ENCODE measurements at regions not wholly inside any gene's neighbourhood (a gene's known extent, or its start where the extent isn't known, plus 50 kb on each side); places are given as distances from the start of the nearest gene placed in this dataset.
"Not testable (repeated sequence)": the region's sequence is repeated elsewhere in the genome, so short reads cannot be mapped to it uniquely, and the experiment has no call there.

DNA sequence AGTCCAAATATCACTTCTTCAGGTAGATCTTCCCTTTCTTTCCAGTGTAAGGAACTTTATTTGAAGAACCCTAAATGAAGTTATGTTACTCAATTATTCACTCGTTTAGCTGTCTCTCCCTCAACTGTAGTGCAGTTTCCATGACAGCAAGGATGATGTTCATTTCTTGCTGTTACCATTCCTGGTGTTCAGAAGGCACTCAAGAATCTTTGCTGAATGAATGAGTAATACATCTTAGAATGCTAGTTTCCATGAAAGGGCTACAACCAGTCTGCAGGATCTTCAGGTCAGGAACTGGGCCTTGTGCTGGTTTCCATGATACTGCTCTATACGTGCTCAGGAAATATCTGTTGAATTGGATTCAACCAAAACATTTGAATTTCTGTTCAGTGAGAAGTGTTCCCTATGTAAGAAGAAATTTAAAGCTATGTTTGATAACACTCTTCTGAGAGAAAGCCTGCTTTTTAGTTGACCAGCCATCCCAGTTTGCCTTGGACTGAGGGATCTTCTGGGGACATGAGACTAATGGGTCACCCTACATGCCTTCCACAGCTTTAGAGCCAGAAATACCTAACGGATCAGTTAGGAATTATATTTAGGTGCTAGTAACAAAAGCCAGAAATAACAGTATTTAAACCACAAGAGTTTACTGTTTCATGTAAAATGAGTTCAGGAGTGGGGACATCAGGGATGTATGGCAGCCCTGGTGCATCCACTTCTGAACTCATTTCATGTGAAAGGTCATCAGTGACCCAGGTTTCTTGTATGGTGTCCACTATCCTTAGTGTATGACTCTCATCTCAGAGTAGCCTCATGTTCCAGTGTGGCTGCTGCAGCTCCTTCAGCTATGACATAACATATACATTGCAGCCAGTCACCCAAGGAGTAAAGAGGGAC is 500.1 kb upstream of the SGCD start (continued):
- TF ChIP-seq, protein P1, sequence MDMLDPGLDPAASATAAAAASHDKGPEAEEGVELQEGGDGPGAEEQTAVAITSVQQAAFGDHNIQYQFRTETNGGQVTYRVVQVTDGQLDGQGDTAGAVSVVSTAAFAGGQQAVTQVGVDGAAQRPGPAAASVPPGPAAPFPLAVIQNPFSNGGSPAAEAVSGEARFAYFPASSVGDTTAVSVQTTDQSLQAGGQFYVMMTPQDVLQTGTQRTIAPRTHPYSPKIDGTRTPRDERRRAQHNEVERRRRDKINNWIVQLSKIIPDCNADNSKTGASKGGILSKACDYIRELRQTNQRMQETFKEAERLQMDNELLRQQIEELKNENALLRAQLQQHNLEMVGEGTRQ (IDR thresholded peaks at IDR 0.05; ENCODE audit: low read length) = no peak
- no peak for TF ChIP-seq BCL11A (IDR thresholded peaks at IDR 0.05; ENCODE audit: low read depth in 2 of 2, low read length in 2 of 2)
- TF ChIP-seq CHD2 (IDR thresholded peaks at IDR 0.05; ENCODE audit: low read length) = no peak
- TF ChIP-seq, protein P2, sequence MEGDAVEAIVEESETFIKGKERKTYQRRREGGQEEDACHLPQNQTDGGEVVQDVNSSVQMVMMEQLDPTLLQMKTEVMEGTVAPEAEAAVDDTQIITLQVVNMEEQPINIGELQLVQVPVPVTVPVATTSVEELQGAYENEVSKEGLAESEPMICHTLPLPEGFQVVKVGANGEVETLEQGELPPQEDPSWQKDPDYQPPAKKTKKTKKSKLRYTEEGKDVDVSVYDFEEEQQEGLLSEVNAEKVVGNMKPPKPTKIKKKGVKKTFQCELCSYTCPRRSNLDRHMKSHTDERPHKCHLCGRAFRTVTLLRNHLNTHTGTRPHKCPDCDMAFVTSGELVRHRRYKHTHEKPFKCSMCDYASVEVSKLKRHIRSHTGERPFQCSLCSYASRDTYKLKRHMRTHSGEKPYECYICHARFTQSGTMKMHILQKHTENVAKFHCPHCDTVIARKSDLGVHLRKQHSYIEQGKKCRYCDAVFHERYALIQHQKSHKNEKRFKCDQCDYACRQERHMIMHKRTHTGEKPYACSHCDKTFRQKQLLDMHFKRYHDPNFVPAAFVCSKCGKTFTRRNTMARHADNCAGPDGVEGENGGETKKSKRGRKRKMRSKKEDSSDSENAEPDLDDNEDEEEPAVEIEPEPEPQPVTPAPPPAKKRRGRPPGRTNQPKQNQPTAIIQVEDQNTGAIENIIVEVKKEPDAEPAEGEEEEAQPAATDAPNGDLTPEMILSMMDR (IDR thresholded peaks at IDR 0.05; ENCODE audit: control extremely low read depth in 1 of 3, insufficient read depth in 1 of 3, low read depth in 1 of 3, low read length in 3 of 3) = no peak

DNA sequence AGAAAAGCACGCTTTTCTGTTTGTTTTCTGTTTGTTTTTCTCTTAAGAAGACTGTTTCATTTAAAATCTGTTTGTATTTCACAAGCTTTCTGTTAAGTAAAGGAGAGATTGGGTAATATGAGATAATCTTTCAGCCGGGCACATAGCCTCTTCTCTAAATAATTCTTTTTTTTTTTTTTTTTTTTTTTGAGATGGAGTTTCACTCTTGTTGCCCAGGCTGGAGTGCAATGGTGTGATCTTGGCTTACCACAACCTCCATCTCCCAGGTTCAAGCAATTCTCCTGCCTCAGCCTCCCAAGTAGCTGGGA is 499.5 kb upstream of the SGCD start:
- FAIRE-seq; H2BK120ac ChIP-seq (replicated peaks; ENCODE audit: low read depth, low read length); H4K91ac ChIP-seq (replicated peaks; ENCODE audit: insufficient read length, low read length); H3K79me1 ChIP-seq (ENCODE audit: low read depth, low read length); H4K20me1 ChIP-seq (replicated peaks in 1 of 2; ENCODE audit: control insufficient read depth in 1 of 2, insufficient read depth in 2 of 2, low read length in 2 of 2); H3K4me2 ChIP-seq (ENCODE audit: insufficient read depth in 1 of 2, low read depth in 2 of 2, low read length in 2 of 2); H2BK5ac ChIP-seq (ENCODE audit: low read depth, low read length); H2AK5ac ChIP-seq (ENCODE audit: low read depth, low read length); H3K56ac ChIP-seq (replicated peaks; ENCODE audit: insufficient read length, low read depth, low read length); H3K79me2 ChIP-seq (ENCODE audit: control insufficient read depth in 1 of 2, insufficient read depth in 2 of 2, low read length in 2 of 2); DNase-seq (ENCODE audit: low read depth in 1 of 2, low spot score in 2 of 2); H2AFZ ChIP-seq (ENCODE audit: low read length); H3K23me2 ChIP-seq (ENCODE audit: low read depth, low read length); H2BK12ac ChIP-seq (ENCODE audit: low read depth, low read length); H3K36me3 ChIP-seq (ENCODE audit: control insufficient read depth in 2 of 4, insufficient read depth in 4 of 4, low read length in 3 of 4); H2BK15ac ChIP-seq (ENCODE audit: low read length); H3K23ac ChIP-seq (ENCODE audit: insufficient read length); H3K9me3 ChIP-seq (ENCODE audit: insufficient read depth in 2 of 2, low read depth in 1 of 2, low read length in 1 of 2); POLR2A ChIA-PET (ENCODE audit: partially characterized antibody); H4K5ac ChIP-seq (ENCODE audit: insufficient read length, low read depth, low read length); H3K4me1 ChIP-seq (replicated peaks in 1 of 4; ENCODE audit: control insufficient read depth in 3 of 4, insufficient read depth in 4 of 4, low read length in 3 of 4); H3K14ac ChIP-seq (ENCODE audit: insufficient read length); H3K4me3 ChIP-seq (ENCODE audit: extremely low read depth in 1 of 4, insufficient read depth in 2 of 4, low read depth in 3 of 4, low read length in 4 of 4); H2BK20ac ChIP-seq (ENCODE audit: low read length); H4K8ac ChIP-seq (ENCODE audit: extremely low read depth, insufficient read depth, low read length); H3K9ac ChIP-seq (replicated peaks in 1 of 4; ENCODE audit: extremely low read depth in 1 of 4, low read depth in 3 of 4, low read length in 3 of 4); H3K18ac ChIP-seq (ENCODE audit: extremely low read depth, low read length); H3K4ac ChIP-seq (replicated peaks; ENCODE audit: insufficient read length, low read depth, low read length); H3K27me3 ChIP-seq (replicated peaks in 1 of 4; ENCODE audit: control insufficient read depth in 3 of 4, extremely low read depth in 1 of 4, insufficient read depth in 3 of 4, low read length in 3 of 4); H3K27ac ChIP-seq (ENCODE audit: low read depth, low read length): not testable (repeated sequence)
- CTCF ChIA-PET (ENCODE audit: partially characterized antibody) = interaction anchor here (1.0 kb wide), 1 partner anchor 127 kb away, joined by 3 read pairs; no protein-coding TSS in a partner anchor
- 100% methylated on average over 2 of the region's 2 CpGs; no CpG with 5 or more reads in 1 of the 2 experiments for WGBS, 2 experiments (ENCODE audit: extremely low coverage in 1 of 2, insufficient coverage in 1 of 2, insufficient read length in 1 of 2, insufficient replicate concordance in 2 of 2, low coverage in 1 of 2, low lambda C conversion rate in 2 of 2, missing lambda C conversion rate in 1 of 2)

Data from H1 (cell line).